ENCODE measurements at regions not wholly inside any gene's neighbourhood (a gene's known extent, or its start where the extent isn't known, plus 50 kb on each side); places are given as distances from the start of the nearest gene placed in this dataset.
A peak's percentile ranks its signal among the peaks of the same experiment; 100 is the strongest.

- DNase-seq (ENCODE audit: low read depth): no peak
These were observed 544.1 kb downstream of the TUSC7 start for GRCh38 chr3:117253636-117254035.

GRCh38 chr3:117254985-117255384 is 545.4 kb downstream of the TUSC7 start:
- no peak for DNase-seq (ENCODE audit: low read depth)

- no peak for DNase-seq (ENCODE audit: low read depth)
These were observed 546.2 kb downstream of the TUSC7 start for GRCh38 chr3:117255736-117256135.

- DNase-seq (ENCODE audit: low read depth): no peak
These were observed 552.4 kb downstream of the TUSC7 start for GRCh38 chr3:117261983-117262421.

GRCh38 chr3:117263270-117263669 is 553.7 kb downstream of the TUSC7 start:
- no peak for DNase-seq (ENCODE audit: low read depth)

- DNase-seq (ENCODE audit: low read depth): no peak
These were observed 554.2 kb downstream of the TUSC7 start for GRCh38 chr3:117263745-117264144.

GRCh38 chr3:117264204-117264994 is 554.8 kb downstream of the TUSC7 start:
- no peak for DNase-seq (ENCODE audit: low read depth)

GRCh38 chr3:117266806-117267205 is 557.2 kb downstream of the TUSC7 start:
- DNase-seq (ENCODE audit: low read depth): no peak

GRCh38 chr3:117268318-117268717 is 558.7 kb downstream of the TUSC7 start:
- DNase-seq (ENCODE audit: low read depth): no peak

- no peak for DNase-seq (ENCODE audit: low read depth)
These were observed 562.7 kb downstream of the TUSC7 start for GRCh38 chr3:117272274-117272673.

- DNase-seq (ENCODE audit: low read depth): no peak
These were observed 563.4 kb downstream of the TUSC7 start for GRCh38 chr3:117272876-117273523.

- no peak for DNase-seq (ENCODE audit: low read depth)
These were observed 568.2 kb downstream of the TUSC7 start for GRCh38 chr3:117277816-117278215.

GRCh38 chr3:117278424-117279190 is 569.0 kb downstream of the TUSC7 start:
- DNase-seq (ENCODE audit: low read depth): peak; percentile 12

- DNase-seq (ENCODE audit: low read depth): no peak
These were observed 571.8 kb downstream of the TUSC7 start for GRCh38 chr3:117281371-117281770.

- DNase-seq (ENCODE audit: low read depth): no peak
These were observed 573.0 kb downstream of the TUSC7 start for GRCh38 chr3:117282566-117282965.

- DNase-seq (ENCODE audit: low read depth): no peak
These were observed 576.2 kb downstream of the TUSC7 start for GRCh38 chr3:117285737-117286136.

- DNase-seq (ENCODE audit: low read depth): no peak
These were observed 576.9 kb downstream of the TUSC7 start for GRCh38 chr3:117286488-117286887.

- no peak for DNase-seq (ENCODE audit: low read depth)
These were observed 578.0 kb downstream of the TUSC7 start for GRCh38 chr3:117287602-117288001.

- no peak for DNase-seq (ENCODE audit: low read depth)
These were observed 581.9 kb downstream of the TUSC7 start for GRCh38 chr3:117291476-117291875.

- no peak for DNase-seq (ENCODE audit: low read depth)
These were observed 587.5 kb downstream of the TUSC7 start for GRCh38 chr3:117297065-117297464.

GRCh38 chr3:117297541-117297940 is 588.0 kb downstream of the TUSC7 start:
- DNase-seq (ENCODE audit: low read depth): no peak

- DNase-seq (ENCODE audit: low read depth): no peak
These were observed 588.7 kb downstream of the TUSC7 start for GRCh38 chr3:117298273-117298672.

- DNase-seq (ENCODE audit: low read depth): no peak
These were observed 592.8 kb downstream of the TUSC7 start for GRCh38 chr3:117302428-117302827.
